ENCODE measurements at regions not wholly inside any gene's neighbourhood (a gene's known extent, or its start where the extent isn't known, plus 50 kb on each side); places are given as distances from the start of the nearest gene placed in this dataset.

DNA sequence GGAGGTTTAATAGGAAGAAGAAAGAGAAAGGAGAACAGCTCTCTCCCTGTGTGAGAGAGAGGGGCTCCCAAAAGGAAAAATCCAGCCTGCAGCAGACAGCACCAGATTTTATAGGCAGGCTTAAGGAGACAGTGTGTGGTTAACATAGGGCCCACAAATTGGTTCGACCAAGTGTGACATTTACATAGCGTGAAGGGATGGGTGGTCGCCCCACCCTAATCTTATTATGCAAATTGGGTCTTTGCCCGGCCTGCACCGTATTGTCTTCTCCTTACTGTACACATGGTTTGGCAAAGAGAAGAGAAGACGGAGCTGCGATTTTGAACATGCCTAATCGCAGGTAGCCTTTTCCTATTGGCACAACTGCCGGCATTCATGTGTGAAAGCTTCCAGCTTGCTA is 756.3 kb downstream of the NXPH1 start:
- TF ChIP-seq, protein P1, sequence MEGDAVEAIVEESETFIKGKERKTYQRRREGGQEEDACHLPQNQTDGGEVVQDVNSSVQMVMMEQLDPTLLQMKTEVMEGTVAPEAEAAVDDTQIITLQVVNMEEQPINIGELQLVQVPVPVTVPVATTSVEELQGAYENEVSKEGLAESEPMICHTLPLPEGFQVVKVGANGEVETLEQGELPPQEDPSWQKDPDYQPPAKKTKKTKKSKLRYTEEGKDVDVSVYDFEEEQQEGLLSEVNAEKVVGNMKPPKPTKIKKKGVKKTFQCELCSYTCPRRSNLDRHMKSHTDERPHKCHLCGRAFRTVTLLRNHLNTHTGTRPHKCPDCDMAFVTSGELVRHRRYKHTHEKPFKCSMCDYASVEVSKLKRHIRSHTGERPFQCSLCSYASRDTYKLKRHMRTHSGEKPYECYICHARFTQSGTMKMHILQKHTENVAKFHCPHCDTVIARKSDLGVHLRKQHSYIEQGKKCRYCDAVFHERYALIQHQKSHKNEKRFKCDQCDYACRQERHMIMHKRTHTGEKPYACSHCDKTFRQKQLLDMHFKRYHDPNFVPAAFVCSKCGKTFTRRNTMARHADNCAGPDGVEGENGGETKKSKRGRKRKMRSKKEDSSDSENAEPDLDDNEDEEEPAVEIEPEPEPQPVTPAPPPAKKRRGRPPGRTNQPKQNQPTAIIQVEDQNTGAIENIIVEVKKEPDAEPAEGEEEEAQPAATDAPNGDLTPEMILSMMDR (conservative IDR thresholded peaks at IDR 0.05), result no peak
- no peak for TF ChIP-seq EZH2 (IDR thresholded peaks at IDR 0.05; ENCODE audit: low read depth)
